NCI-H2107 treated with DMSO at 0.1 percent for 48 hours (cell line): ENCODE measurements at regions not wholly inside any gene's neighbourhood (a gene's known extent, or its start where the extent isn't known, plus 50 kb on each side); places are given as distances from the start of the nearest gene placed in this dataset.
"Not testable (repeated sequence)": the region's sequence is repeated elsewhere in the genome, so short reads cannot be mapped to it uniquely, and the experiment has no call there.

ENCODE experiments used
- DNase-seq: peaks from one replicate; lab custom pipeline; 2025; ENCODE audit not compliant: unreplicated experiment; lab: John Stamatoyannopoulos, UW

DNA sequence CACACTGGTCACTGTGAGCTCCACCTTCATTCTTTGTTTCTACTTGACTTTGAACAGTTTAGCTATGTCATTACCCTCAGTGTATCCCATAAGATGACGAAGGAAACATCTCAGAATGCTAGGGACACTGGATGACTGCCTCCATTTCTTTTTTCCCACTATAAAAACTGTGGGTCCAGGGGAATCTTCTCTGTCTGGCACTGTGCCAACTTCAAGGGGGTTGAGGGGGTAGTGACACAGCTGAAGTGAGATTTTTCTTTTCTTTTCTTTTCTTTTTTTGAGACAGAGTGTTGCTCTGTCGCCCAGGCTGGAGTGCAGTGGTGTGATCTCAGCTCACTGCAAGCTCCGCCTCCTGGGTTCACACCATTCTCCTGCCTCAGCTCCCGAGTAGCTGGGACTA lies 302.6 kb upstream of the TARS1 start:
- not testable (repeated sequence) for DNase-seq

DNA sequence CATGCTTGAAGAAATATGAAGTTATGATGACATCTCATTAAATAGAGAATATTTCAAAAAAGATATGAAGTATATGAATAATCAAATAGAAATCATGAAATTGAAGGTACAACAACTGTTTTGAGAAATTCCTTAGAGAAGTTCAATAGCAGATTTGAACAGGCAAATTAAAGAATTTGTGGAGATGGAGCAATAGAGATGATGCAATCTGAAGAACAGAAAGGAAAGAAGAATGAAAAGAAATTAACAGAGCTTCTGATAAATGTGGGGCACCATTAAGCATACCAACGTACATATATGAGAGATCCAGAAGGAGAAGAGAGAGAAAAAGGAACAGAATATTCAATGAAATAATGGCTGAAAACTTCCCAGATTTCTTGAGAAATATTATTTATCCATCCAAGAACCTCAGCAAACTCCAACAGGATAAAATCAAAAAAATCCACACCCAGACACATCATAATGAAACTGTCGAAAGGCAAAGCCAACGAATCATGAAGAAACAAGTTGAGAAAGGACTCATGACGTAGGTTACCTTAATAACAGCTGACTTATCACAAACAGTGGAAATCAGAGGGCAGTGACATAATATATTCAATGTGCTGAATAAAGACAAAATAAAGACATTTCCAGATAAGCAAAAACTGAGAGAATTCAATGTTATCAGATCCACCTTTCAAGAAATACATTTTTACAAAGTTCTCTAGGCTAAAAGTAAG lies 297.2 kb upstream of the TARS1 start:
- DNase-seq, result no peak

DNA sequence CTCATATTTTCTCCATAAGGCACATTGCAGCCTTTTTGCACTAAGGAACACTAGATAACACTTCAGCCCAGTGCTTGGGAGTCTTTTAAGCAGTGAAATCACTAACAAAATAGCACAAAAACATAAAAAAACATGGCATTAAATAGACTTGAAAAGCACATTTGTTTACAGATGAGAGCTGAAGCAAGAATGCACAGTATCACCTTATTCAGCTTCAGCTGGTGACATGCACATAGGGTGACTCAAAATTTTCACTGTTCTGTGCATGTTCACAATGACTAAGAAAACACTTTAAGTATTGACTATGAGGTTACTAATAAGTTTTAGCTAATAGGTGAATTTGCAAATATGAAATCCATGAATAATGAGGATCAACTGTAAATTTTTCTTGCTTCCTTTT lies 293.9 kb upstream of the TARS1 start:
- no peak for DNase-seq

DNA sequence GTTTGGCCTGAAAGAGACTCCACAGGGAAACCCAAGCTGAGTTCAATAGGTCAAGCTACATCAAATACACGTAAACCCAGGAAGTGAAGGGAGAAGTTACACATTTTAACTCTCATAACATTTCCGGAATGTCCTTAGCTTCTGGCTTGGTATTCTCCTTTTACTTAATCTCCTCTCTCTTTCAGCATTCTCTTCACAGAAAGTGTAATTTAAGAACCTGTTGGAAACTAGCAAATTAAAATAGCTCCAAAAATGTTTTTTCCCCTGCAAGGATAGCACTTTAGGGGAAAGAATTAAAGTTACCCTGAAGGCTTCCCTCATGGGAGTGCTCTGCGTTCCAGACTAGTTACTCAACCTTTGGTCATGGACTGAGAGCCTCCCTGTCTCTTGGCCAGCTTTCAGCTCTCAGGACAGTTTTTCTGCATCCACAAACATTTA lies 292.7 kb upstream of the TARS1 start:
- DNase-seq, result no peak

DNA sequence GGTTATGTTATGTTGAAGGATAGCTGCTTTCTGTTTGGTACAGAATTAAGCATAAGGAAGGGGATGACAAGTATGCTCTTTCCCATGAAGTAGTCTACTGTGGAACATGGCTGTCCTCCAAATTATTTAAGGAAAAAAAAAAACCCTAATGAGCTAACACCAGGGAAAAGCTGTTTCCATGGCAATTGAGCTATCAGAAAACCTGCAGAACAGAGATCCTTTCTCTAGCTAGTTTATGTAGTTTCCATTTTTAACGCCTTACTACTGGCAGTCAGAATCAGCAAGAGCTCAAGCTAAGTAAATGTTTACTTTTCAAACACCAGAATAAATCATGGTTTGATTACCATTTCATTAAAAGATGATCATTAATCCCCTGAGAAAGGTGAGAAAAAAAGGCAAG lies 287.4 kb upstream of the TARS1 start:
- DNase-seq, result no peak

DNA sequence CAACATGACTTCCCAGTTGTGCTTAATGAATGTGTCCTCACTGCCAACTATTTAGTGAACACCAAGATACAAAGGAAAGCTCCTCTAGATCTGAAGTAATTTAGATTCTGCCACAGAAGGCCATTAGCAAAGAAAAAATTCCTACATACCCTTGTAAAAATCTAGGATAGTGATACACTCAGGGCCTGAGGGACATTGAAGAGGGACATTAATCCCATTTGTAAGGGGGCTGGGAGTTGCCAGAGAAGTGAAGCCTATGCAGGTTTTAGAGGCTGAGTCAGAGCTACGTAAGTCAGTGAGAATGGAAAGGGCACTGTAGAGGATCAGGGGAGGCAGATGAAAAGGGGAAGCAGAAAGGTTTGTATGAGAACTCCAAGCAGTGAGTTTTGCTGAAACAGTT lies 286.9 kb upstream of the TARS1 start:
- no peak for DNase-seq

DNA sequence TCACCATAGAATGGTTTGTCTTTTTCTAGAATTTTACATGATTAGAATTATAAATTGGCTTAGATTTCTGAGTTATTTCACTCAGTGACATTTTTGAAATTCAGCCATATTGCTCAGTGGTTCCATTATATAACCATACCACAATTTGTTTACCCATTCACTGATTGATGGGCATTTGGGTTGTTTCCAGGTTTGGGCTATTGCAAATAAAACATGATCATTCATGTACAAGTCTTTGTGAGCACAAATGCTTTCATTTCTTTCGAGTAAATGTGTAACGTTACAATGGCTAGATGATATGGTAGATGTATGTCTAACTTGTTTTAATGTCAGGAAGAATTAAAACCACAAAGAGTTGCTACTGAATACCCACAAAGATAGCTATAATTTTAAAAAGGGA lies 279.9 kb upstream of the TARS1 start:
- no peak for DNase-seq

DNA sequence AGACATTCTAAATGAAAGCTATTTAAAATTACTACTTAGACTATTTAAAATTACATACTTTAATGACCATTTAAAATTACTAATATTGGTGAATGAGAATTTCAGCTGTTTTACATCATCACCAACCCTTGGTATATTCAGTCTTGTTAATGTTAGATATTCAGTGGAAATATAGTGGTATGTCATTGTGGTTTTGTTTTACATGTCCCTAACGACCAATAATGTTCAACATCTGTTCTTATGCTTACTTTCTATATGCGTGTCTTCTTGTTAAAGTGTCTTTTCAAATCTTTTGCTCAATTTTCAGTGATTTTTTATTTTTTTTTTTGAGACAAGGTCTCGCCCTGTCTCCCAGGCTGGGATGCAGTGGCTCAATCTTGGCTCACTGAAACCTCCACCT lies 279.3 kb upstream of the TARS1 start:
- no peak for DNase-seq

DNA sequence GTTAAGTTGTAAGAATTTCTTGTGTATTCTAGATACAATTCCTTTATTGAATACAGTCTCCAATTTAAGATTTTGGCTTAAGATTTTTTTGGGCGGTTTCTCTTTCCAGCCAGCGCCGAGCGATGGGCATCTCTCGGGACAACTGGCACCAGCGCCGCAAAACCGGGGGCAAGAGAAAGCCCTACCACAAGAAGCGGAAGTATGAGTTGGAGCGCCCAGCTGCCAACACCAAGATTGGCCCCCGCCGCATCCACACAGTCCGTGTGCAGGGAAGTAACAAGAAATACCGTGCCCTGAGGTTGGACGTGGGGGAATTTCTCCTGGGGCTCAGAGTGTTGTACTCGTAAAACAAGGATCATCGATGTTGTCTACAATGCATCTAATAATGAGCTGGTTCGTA lies 278.7 kb upstream of the TARS1 start:
- no peak for DNase-seq

DNA sequence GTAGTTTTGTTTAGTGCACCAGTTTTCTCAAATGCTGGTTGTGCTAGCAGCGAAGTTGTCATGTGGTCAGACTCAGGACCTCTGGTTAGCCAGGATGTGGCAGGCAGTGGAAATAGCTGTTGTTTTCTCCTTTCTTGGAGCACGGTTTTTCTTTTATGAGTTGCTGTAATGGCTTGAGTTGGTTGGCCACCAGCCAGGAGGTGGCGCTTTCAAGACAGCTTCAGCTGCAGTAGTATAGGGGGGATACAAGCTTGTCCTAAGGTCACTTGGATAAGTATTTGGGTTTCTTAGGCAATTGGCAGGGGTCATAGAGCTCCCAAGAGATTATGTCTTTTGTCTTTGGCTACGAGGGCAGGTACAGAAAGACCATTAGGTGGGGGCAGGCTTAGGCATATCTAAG lies 274.2 kb upstream of the TARS1 start:
- DNase-seq, result no peak

DNA sequence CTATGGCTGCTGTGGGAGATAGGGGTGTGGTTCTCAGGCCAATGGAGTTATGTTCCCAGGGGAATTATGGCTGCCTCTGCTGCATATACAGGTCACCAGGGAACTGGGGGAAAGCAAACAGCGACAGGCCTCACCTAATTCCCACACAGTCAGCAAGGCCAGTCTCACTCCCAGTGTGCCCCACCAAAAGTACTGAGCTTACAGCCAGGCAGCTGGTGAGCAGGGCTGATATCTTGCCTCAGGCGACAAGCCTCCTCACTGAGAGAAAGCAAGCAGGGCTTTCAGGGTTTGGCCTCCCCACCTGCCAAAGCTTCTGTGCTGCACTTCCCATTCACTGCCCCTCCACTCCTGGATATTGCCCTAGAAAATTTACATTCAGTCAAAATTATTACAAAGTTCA lies 273.8 kb upstream of the TARS1 start:
- DNase-seq, result no peak

DNA sequence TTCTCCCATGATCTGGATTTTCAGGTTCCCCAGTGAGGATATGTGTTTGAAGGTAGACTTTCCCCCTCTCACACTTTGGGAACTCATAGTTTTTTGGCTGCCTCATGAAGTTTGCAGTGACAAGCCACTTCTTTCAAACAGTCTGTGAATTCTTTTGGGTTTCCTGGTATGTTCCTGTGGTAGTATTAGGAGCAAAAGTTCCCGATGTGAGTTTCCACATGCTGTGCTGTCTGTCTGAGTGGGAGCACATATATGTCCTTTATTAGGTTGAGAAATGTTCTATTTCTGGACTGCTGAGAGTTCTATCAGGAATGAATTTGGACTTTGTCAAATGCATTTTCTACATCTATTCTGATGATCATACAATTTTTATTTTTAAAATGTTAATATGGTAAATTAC lies 273.2 kb upstream of the TARS1 start:
- no peak for DNase-seq

DNA sequence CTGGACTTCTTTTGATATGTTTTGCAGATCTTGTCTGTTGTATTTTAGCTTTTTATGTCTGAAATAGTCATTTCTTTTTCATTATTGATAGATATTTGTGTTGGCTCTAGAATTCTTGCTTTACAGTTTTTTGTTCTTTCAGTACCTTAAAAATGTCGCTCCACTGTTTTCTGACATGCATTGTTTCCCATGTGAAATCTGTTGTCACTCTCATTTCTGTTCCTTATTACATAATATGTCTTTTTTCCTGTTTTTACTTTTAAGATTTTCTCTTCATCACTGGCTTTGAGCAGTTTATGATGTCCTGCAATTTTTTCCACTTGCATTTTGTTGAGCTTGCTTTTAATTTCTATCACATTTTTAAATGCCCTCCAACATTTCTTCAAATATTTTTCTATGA lies 270.4 kb upstream of the TARS1 start:
- DNase-seq, result no peak

DNA sequence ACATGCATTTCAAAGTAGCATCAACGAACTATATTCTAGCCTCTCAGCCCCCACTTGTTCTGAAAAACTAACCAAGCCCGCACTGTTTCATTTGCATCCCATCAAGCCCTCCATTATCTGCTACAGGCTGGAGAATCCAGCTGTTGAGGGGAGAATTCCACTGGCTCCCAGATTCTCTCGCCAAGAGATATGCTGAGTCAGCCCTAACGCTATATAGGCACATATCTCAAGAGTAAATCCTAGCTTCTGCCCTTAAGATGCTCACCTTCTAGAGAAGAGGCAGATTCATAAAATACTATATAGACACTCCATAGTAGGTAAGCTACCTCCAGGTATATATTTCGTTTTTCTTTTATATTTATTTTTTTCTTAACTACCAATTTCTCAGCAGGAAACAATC lies 266.4 kb upstream of the TARS1 start:
- DNase-seq, result no peak

DNA sequence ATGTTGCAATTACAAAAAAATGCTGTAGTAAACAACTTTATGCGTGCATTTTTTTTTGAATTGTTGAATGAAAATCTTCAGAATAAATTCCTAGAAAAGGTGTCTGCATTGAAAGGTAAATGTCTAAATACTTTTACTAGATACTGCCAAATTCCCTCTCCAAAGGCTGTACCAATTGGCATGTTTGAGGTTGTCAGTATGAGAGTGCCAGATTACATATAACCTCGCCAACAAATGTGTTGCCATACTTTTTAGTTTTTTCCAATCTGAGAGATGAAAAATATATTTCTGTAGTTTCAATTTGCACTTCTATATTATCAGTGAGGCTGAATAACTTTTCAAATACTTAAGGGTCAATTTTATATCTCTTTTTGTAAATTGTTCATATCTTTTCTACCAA lies 261.5 kb upstream of the TARS1 start:
- DNase-seq, result no peak

DNA sequence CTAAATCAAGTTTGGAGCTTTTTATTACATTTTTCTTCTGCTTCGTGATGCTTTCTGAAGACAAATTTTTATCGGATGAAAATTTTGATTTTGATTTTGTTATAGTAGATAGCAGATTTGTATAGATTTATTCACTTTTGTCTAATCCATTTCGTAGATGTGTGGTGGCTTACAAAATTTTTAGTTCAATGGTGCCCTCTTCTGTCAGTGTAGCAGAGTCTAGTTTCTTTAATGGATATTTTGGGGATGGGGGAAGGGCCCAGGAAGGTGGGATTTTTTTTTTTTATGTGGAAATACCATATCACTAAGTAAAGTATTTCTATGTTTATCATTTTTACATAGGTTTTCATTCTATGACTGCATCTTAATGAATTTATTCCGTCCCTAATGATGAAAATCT lies 259.9 kb upstream of the TARS1 start:
- no peak for DNase-seq

DNA sequence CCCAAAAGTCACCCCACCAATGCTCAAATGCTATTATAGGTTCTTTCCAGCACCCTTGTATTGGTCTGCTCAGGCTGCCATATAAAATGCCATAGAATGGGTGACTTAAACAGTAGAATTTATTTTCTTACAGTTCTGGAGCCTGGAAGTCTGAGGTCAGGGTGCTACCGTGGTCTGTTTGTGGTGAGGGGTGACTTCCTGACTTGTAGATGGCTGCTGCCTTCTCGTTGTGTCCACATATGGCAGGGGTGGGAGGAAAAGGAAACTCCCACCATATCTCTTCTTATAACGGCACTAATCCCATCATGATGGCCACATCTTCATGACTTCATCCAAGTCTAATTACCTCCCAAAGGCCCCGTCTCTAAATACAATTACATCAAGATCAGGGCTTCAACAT lies 257.8 kb upstream of the TARS1 start:
- DNase-seq, result no peak

DNA sequence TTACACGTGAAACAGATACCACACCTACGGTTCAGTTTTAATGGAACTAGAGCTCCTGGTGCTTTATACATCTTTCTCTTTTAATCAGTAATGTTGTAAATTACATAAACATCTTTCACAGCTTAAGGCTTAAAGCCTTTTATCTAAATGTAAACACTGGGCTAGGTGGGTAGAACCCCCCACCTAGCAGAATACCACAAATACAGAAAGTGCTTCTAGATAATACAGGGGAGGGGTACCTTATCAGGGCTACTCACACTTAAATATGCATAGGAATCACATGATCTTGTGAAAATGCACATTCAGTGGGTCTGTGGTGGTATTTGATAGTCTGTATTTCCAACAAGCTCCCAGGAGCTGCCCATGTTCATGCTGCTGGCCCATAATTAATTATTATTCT lies 256.4 kb upstream of the TARS1 start:
- DNase-seq, result no peak

DNA sequence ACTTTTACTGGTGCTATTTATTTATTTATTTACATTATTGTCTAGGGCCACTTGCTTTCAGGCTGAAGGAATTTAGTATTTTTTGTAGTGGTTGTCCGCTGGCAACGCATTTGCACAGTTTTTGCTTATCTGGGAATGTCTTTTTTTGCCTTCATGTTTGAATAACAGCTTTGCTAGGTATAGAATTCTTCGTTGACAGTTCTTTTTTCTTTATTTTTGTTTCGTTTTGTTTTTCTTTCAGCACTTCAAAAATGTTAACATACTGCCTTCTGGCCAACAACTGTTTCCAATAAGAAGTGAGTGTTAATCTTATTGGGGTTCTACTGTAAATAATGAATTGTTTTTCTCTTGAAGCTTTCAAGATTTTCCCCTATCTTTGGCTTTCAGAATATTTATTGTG lies 252.7 kb upstream of the TARS1 start:
- no peak for DNase-seq

DNA sequence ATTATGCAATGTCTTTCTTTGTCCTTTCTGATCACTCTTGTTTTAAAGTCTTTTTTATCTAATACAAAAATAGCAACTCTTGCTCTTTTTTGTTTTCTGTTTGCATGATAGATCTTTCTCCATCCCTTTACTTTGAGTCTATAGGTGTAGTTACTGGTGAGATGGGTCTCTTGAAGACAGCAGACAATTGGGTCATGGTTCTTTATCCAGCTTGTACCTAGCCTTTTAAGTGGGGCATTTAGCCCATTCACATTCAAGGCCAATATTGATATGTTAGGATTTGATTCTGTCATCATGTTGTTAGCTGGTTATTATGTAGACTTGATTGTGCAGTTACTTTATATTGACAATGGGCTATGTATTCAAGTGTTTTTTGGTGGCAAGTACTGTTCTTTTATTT lies 245.9 kb upstream of the TARS1 start:
- no peak for DNase-seq

DNA sequence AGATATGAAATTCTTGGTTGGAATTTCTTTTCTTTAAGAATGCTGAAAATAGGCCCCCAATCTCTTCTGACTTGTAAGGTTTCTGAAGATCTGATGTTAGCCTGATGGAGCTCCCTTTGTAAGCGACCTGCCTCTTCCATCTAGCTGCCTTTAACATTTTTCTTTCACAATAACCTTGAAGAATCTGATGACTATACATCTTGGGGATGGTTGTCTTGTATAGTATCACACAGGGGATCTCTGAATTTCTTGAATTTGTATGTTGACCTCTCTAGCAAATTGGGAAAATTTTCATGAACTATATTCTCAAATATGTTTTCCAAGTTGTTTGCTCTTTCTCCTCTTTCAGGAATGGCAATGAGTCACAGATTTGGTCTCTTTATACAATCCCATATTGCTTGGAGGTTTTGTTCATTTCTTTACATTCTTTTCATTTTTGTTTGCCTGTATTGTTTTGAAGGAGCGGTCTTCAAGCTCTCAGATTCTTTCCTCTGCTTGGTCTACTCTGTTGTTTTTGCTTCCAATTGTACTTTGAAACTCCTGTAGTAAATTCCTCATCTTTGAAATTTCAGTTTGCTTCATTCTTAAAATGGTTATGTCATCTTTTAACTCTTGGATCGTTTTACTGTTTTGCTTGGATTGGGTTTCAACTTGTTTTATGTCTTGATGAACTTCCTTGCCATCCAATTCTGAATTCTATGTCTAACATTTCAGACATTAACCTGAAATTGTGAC lies 245.2 kb upstream of the TARS1 start:
- no peak for DNase-seq

DNA sequence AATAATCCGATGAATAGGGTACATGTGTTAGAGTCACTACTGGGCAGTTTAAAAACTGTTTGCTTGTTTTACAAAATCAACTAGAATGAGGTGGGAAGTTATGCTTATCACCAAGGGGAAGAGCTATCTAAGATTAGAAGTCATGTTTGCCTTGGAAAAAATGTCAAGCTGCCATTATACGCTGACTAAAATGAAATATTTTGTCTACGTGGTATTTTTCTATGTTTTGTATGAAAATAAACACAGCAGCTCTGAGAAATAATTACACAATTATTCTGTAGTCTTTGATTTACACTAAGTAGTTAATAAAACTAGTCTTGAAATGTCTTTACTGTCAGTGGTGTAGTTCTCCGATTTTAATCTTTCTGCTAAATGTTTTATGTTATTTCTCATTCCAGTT lies 241.9 kb upstream of the TARS1 start:
- no peak for DNase-seq

DNA sequence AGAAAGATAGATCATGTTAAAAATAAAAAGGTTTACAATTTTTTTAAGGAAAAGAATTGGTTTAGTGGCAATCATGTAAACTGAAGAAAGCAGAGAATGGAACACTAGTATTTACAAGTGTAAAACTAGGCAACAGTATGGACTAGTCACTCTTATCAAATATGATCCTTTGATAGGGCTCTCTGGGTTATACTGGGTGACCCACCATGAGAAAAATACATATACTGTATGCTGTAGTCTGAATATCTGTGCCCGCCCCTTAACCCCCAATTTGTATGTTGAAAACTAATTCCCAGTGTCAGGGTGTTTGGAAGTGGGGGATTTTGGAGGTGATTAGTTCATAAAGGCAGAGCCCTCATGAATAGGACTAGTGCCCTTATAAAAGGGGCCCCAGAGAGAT lies 236.8 kb upstream of the TARS1 start:
- no peak for DNase-seq
